Endodermal cell (in vitro differentiated cells): ENCODE measurements at regions not wholly inside any gene's neighbourhood (a gene's known extent, or its start where the extent isn't known, plus 50 kb on each side); places are given as distances from the start of the nearest gene placed in this dataset.

Experiments used
- DNase-seq: peaks from one replicate; pipeline ENCODE4 v3.0.0-alpha.2; 2017
- H3K27ac ChIP-seq: 2 replicates; pipeline ENCODE4 v1.5.1; 2013; ENCODE audit warnings: mild to moderate bottlenecking, low read depth, low read length, moderate library complexity
- H3K27me3 ChIP-seq: 2 replicates; pipeline ENCODE4 v1.6.1; 2013; ENCODE audit warnings: mild to moderate bottlenecking, low read length, moderate library complexity; ENCODE audit not compliant: insufficient read depth, control insufficient read depth, poor library complexity, severe bottlenecking
- H3K36me3 ChIP-seq: 2 replicates; pipeline ENCODE4 v1.7.0; 2013; ENCODE audit warnings: mild to moderate bottlenecking, low read length, moderate library complexity; ENCODE audit not compliant: control insufficient read depth, insufficient read depth
- H3K4me1 ChIP-seq: one replicate; pipeline ENCODE4 v1.7.0; 2013; ENCODE audit warnings: low read length; ENCODE audit not compliant: control insufficient read depth, insufficient read depth
- H3K4me3 ChIP-seq: 2 replicates; pipeline ENCODE4 v1.5.1; 2013; ENCODE audit warnings: mild to moderate bottlenecking, low read length, moderate library complexity
- H3K9ac ChIP-seq: 2 replicates; pipeline ENCODE4 v1.6.1; 2013; ENCODE audit warnings: mild to moderate bottlenecking, low read length, moderate library complexity; ENCODE audit not compliant: poor library complexity, severe bottlenecking; ENCODE audit errors: extremely low read depth
- H3K9me3 ChIP-seq: 2 replicates; pipeline ENCODE4 v1.6.1; 2013; ENCODE audit warnings: mild to moderate bottlenecking, low read length, moderate library complexity; ENCODE audit not compliant: control insufficient read depth
- H3K27ac Mint-ChIP-seq: 2 replicates; pipeline ENCODE4 v1.8.0; 2020; ENCODE audit warnings: mixed read lengths
- H3K27me3 Mint-ChIP-seq: 2 replicates; pipeline ENCODE4 v1.8.0; 2021; ENCODE audit warnings: mild to moderate bottlenecking, mixed read lengths; ENCODE audit not compliant: insufficient read depth
- H3K36me3 Mint-ChIP-seq: 2 replicates; pipeline ENCODE4 v1.8.0; 2020; ENCODE audit warnings: low read depth, mixed read lengths
- H3K4me1 Mint-ChIP-seq: 2 replicates; pipeline ENCODE4 v1.8.0; 2020; ENCODE audit warnings: mixed read lengths
- H3K4me3 Mint-ChIP-seq: 2 replicates; pipeline ENCODE4 v1.8.0; 2020; ENCODE audit warnings: mild to moderate bottlenecking, moderate library complexity, mixed read lengths
- H3K9me3 Mint-ChIP-seq: 2 replicates; pipeline ENCODE4 v1.8.0; 2020; ENCODE audit warnings: mild to moderate bottlenecking, mixed read lengths
- WGBS, 2 experiments: methylation state at CpG; one replicate each; pipeline versions ENCODE4 v1.1.5 to v1.1.7; 2013; ENCODE audit warnings: missing lambda C conversion rate in 2 of 2, mixed read lengths in 1 of 2; ENCODE audit not compliant: insufficient coverage in 1 of 2, insufficient read length in 1 of 2; 5-methylcytosine and 5-hydroxymethylcytosine counted together
- TF ChIP-seq, protein P1 (sequence below): fragments of 200-600 bp; sonication (generic); conservative IDR thresholded peaks from 2 replicates; pipeline ENCODE4 v1.5.0; 2021; ENCODE audit warnings: antibody characterized with exemption, mild to moderate bottlenecking

DNA sequence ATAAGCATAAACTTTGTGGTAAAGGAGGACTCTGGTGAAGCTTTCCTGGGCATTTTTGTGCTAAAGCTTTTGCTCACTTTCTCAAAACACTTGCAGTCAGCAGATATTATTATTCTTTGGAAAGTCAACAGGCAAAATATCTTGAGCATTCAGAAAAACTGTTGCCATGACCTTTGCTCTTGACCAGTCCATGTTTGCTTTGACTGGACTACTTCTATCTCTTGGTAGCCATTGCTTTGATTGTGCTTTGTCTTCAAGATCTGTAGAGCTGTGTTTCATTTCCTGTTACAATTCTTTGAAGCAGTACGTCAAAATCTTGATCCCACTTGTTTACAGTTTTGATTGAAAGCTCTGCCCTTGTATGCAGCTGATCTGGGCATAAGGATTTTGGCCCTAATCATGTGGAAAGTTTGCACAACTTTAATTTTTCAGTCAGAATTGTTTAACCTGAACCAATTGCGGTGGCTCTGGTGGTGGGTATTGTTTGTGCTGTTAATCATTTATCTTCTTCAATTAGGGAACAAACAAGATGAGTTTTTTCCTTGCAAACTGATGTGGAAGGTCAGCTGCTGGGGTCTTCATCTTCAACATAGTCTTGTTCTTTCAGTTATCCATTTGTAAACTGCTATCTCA is 121.5 kb upstream of the NUDT6 start:
- TF ChIP-seq, protein P1, sequence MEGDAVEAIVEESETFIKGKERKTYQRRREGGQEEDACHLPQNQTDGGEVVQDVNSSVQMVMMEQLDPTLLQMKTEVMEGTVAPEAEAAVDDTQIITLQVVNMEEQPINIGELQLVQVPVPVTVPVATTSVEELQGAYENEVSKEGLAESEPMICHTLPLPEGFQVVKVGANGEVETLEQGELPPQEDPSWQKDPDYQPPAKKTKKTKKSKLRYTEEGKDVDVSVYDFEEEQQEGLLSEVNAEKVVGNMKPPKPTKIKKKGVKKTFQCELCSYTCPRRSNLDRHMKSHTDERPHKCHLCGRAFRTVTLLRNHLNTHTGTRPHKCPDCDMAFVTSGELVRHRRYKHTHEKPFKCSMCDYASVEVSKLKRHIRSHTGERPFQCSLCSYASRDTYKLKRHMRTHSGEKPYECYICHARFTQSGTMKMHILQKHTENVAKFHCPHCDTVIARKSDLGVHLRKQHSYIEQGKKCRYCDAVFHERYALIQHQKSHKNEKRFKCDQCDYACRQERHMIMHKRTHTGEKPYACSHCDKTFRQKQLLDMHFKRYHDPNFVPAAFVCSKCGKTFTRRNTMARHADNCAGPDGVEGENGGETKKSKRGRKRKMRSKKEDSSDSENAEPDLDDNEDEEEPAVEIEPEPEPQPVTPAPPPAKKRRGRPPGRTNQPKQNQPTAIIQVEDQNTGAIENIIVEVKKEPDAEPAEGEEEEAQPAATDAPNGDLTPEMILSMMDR: no peak
- Histone ChIP-seq H3K9me3 (peaks cover 51% of the 10 kb centered on the region), H3K27ac (no peak overlapping the region), H3K4me1 (no peaks in the 10 kb centered on the region), H3K36me3 (no peaks in the 10 kb centered on the region), H3K9ac (no peak overlapping the region), H3K4me3 (peak overlapping the region; percentile 21), H3K27me3 (no peaks in the 10 kb centered on the region)
- Mint-ChIP-seq H3K9me3 (peaks cover 41% of the 10 kb centered on the region), H3K4me1 (no peaks in the 10 kb centered on the region), H3K36me3 (peaks cover 42% of the 10 kb centered on the region), H3K27ac (peak overlapping the region; percentile 30), H3K27me3 (no peaks in the 10 kb centered on the region), H3K4me3 (no peak overlapping the region)
- no peak for DNase-seq
- WGBS, 2 experiments: 42 to 100% methylated on average over 1 to 2 of the region's 2 CpGs

DNA sequence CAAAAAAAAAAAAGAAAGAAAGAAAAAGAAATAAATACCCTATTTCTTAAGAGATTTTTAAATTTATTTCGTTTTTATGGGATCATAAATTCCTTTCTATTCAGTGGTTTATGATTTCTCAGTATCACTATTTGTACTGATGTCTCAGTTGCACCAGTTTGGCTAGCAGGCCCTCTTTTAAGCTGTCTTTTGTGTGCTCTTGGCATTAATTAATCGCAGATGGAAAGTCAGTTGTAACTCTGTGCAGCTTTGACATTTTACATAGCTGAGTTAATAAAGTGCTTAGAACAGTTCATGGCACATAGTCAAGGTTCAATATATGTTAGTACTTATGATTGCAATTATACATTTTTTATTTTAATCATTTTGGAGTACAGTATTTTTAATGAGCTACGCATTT is 123.7 kb upstream of the NUDT6 start:
- H3K4me1 Mint-ChIP-seq: no peaks in the 10 kb centered on the region

DNA sequence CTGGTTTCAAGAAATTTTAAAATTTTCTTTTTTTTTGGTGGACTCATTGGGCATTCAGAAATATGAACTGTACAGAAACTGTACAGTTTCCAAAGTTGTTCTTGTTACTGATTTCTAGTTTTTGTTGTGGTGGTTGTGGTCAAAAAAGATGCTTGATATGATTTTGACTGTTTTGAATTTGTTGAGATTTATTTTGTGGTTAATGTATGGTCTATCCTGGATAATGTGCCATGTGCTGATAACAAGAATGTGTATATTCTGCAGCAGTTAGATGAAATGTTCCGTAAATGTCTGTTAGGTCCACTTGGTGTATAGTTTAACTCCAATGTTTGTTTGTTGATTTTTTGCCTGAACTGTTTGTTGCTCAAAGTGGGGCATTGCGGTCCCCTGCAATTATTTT is 127.6 kb upstream of the NUDT6 start:
- Histone ChIP-seq H3K36me3 (no peaks in the 10 kb centered on the region), H3K4me1 (no peaks in the 10 kb centered on the region), H3K9me3 (peaks cover 25% of the 10 kb centered on the region), H3K27me3 (no peaks in the 10 kb centered on the region), H3K4me3 (no peak overlapping the region), H3K9ac (no peak overlapping the region), H3K27ac (no peak overlapping the region)
- Mint-ChIP-seq H3K27me3 (no peaks in the 10 kb centered on the region), H3K36me3 (peaks cover 36% of the 10 kb centered on the region), H3K4me1 (no peaks in the 10 kb centered on the region), H3K27ac (no peak overlapping the region), H3K9me3 (peaks cover 25% of the 10 kb centered on the region), H3K4me3 (no peak overlapping the region)
- 99 to 100% methylated on average over 2 of the region's 2 CpGs for whole genome bisulfite sequencing, 2 experiments
- DNase-seq: no peak
- TF ChIP-seq, protein P1: no peak

More for the DNA sequence above, 123.7 kb upstream of the NUDT6 start:
- H3K9ac ChIP-seq: no peak overlapping the region
- Mint-ChIP-seq H3K9me3 (peaks cover 41% of the 10 kb centered on the region), H3K36me3 (peaks cover 42% of the 10 kb centered on the region), H3K27me3 (no peaks in the 10 kb centered on the region), H3K27ac (no peak overlapping the region), H3K4me3 (no peak overlapping the region)
- WGBS, 2 experiments: 80 to 88% methylated on average over 1 to 3 of the region's 3 CpGs
- peaks cover 51% of the 10 kb centered on the region for H3K9me3 ChIP-seq
- no peaks in the 10 kb centered on the region for H3K36me3 ChIP-seq
- H3K27ac ChIP-seq: no peak overlapping the region
- TF ChIP-seq, protein P1: no peak
- no peak overlapping the region for H3K4me3 ChIP-seq
- H3K27me3 ChIP-seq: no peaks in the 10 kb centered on the region
- DNase-seq: no peak
- no peaks in the 10 kb centered on the region for H3K4me1 ChIP-seq
